ENCODE measurements at regions not wholly inside any gene's neighbourhood (a gene's known extent, or its start where the extent isn't known, plus 50 kb on each side); places are given as distances from the start of the nearest gene placed in this dataset.

GRCh38 chr6:159564456-159564855 is 128.6 kb downstream of the SOD2 start:
- no peak overlapping the region for H3K27ac Mint-ChIP-seq (ENCODE audit: unreplicated experiment)
- no peaks in the 10 kb centered on the region for H3K36me3 Mint-ChIP-seq (ENCODE audit: low read depth)
- H3K4me1 Mint-ChIP-seq = no peaks in the 10 kb centered on the region
- H3K9me3 Mint-ChIP-seq = no peaks in the 10 kb centered on the region
- TF ChIP-seq, protein P1, sequence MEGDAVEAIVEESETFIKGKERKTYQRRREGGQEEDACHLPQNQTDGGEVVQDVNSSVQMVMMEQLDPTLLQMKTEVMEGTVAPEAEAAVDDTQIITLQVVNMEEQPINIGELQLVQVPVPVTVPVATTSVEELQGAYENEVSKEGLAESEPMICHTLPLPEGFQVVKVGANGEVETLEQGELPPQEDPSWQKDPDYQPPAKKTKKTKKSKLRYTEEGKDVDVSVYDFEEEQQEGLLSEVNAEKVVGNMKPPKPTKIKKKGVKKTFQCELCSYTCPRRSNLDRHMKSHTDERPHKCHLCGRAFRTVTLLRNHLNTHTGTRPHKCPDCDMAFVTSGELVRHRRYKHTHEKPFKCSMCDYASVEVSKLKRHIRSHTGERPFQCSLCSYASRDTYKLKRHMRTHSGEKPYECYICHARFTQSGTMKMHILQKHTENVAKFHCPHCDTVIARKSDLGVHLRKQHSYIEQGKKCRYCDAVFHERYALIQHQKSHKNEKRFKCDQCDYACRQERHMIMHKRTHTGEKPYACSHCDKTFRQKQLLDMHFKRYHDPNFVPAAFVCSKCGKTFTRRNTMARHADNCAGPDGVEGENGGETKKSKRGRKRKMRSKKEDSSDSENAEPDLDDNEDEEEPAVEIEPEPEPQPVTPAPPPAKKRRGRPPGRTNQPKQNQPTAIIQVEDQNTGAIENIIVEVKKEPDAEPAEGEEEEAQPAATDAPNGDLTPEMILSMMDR (conservative IDR thresholded peaks at IDR 0.05) = no peak
- peaks cover 21% of the 10 kb centered on the region for H3K27me3 Mint-ChIP-seq (ENCODE audit: low read depth)
- no peak overlapping the region for H3K4me3 Mint-ChIP-seq
- no peak for DNase-seq (ENCODE audit: low read depth, low spot score)

GRCh38 chr6:159557031-159557430 is 136.0 kb downstream of the SOD2 start:
- TF ChIP-seq, protein P1 (conservative IDR thresholded peaks at IDR 0.05) = no peak
- Mint-ChIP-seq H3K27ac (ENCODE audit: unreplicated experiment) (no peak overlapping the region), H3K36me3 (ENCODE audit: low read depth) (no peaks in the 10 kb centered on the region), H3K4me1 (no peaks in the 10 kb centered on the region), H3K27me3 (ENCODE audit: low read depth) (peaks cover 61% of the 10 kb centered on the region), H3K9me3 (no peaks in the 10 kb centered on the region), H3K4me3 (no peak overlapping the region)
- DNase-seq (ENCODE audit: low read depth, low spot score) = no peak

DNA sequence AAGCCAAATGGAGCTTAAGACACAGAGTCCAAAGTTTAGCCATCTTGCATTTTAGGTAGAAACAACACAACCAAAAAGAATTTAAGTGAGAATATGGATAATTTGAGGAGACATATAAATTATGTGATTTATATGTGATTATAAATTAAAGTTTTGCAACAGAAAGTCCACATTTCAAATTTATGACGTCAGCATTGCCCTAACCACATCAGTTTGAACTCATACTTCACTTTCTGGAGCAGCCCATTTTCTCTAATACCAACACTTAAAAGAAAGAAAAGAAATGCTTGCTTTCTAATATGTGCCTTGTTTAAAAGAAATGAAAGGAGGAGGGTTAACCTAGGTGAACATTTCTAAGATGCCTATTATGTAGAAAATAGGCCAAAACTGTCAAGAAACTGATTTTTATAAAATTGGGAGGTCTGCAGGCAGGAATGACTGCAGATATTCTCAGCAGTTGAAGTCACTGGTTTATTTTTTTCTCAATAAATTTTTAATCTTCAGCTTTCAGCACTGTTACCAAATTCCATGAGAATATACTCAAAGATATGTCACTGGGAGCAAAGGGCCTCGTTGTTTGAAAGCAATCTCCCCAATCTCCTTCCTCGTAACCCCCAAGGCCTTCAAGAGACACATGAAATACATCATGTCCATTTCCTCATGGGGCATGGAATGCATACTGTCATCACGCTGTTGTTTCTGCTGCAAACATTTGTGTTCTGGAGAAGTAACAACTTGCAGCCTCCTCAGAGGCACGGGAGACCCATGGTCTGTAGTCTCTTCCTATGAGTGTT is 137.8 kb downstream of the SOD2 start:
- Mint-ChIP-seq H3K4me3 (no peak overlapping the region), H3K27ac (ENCODE audit: unreplicated experiment) (no peak overlapping the region), H3K36me3 (ENCODE audit: low read depth) (no peaks in the 10 kb centered on the region), H3K27me3 (ENCODE audit: low read depth) (peaks cover 67% of the 10 kb centered on the region), H3K9me3 (peaks cover 5% of the 10 kb centered on the region), H3K4me1 (no peaks in the 10 kb centered on the region)
- TF ChIP-seq, protein P1 (conservative IDR thresholded peaks at IDR 0.05) = no peak
- DNase-seq (ENCODE audit: low read depth, low spot score) = no peak

GRCh38 chr6:159541296-159541695 is 151.7 kb downstream of the SOD2 start:
- no peaks in the 10 kb centered on the region for H3K4me1 Mint-ChIP-seq
- no peak for DNase-seq (ENCODE audit: low read depth, low spot score)
- H3K27me3 Mint-ChIP-seq (ENCODE audit: low read depth) = peaks cover 62% of the 10 kb centered on the region
- no peaks in the 10 kb centered on the region for H3K9me3 Mint-ChIP-seq
- TF ChIP-seq, protein P1 (conservative IDR thresholded peaks at IDR 0.05) = no peak
- no peak overlapping the region for H3K4me3 Mint-ChIP-seq
- H3K36me3 Mint-ChIP-seq (ENCODE audit: low read depth) = no peaks in the 10 kb centered on the region
- no peak overlapping the region for H3K27ac Mint-ChIP-seq (ENCODE audit: unreplicated experiment)

DNA sequence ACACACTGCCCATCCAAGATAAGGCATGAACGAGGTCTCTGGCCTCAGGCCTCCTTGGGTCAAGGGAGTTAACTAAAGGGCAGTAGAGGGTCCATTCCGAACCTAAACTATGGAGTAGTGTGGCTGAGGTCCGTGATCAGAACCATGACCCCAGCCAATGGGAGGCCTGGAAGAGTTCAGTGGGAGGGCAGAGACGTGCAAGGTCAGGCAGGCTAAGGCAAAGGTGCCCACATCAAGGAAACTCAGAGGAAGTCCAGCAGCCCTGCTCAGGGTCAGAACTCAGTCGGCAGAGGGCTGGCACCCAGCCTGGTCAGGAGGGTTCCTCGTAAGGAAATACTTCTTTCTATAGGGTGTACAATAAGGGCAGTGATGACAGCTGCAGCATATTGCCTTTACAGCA is 152.2 kb downstream of the SOD2 start:
- no peaks in the 10 kb centered on the region for H3K36me3 Mint-ChIP-seq (ENCODE audit: low read depth)

More for the DNA sequence above, 152.2 kb downstream of the SOD2 start:
- Mint-ChIP-seq H3K9me3 (no peaks in the 10 kb centered on the region), H3K27me3 (ENCODE audit: low read depth) (peaks cover 62% of the 10 kb centered on the region), H3K4me3 (no peak overlapping the region), H3K27ac (ENCODE audit: unreplicated experiment) (no peak overlapping the region), H3K4me1 (no peaks in the 10 kb centered on the region)
- TF ChIP-seq, protein P1 (conservative IDR thresholded peaks at IDR 0.05) = no peak
- DNase-seq (ENCODE audit: low read depth, low spot score) = no peak

All from neural crest cell (in vitro differentiated cells).